HCT116 (cell line): ENCODE measurements at regions not wholly inside any gene's neighbourhood (a gene's known extent, or its start where the extent isn't known, plus 50 kb on each side); places are given as distances from the start of the nearest gene placed in this dataset.
"Not testable (repeated sequence)": the region's sequence is repeated elsewhere in the genome, so short reads cannot be mapped to it uniquely, and the experiment has no call there.

Experiments used
- ATAC-seq: fragments of 200-7000 bp; cut with Tn5 transposase; 2 replicates; pipeline ENCODE4 v1.9.1; 2020; ENCODE audit warnings: mild to moderate bottlenecking, moderate library complexity
- BruUV-seq: library from RNA; stranded (reverse); fragments of 400-500 nt; replicated peaks from 2 replicates; lab custom pipeline; 2021; lab: Mats Ljungman, UMichigan
- CTCF ChIA-PET: fragments of 300-600 bp; sonication (Branson Sonifier 250); formaldehyde crosslinking; loops from one replicate; lab custom pipeline; 2021; ENCODE audit warnings: antibody characterized with exemption; lab: Charles Lee
- POLR2A ChIA-PET: fragments of 300-600, 350-600 bp; sonication (Branson Sonifier 250); formaldehyde crosslinking; loops from one replicate; lab custom pipeline; 2021; ENCODE audit warnings: antibody characterized with exemption; lab: Charles Lee
- RAD21 ChIA-PET, 2 experiments: fragments of 300-600 bp; sonication (Branson Sonifier 250); formaldehyde crosslinking; loops; one replicate each; lab custom pipeline; 2023; ENCODE audit warnings: low total read pairs in 2 of 2; ENCODE audit not compliant: uncharacterized antibody in 2 of 2, unreplicated experiment in 2 of 2, low non-redundant PET in 1 of 2; lab: Charles Lee
- DNase-seq: peaks from one replicate; pipeline ENCODE4 v3.0.0-alpha.2; 2010; ENCODE audit warnings: low read depth, low spot score
- H2AFZ ChIP-seq: fragments of 200-600 bp; shearing (Covaris generic), sonication (generic); 2 replicates; pipeline ENCODE4 v1.6.1; 2017; ENCODE audit warnings: low read depth, mixed run types, mixed read lengths, antibody characterized with exemption, low read length; ENCODE audit not compliant: poor library complexity, severe bottlenecking
- H3K27ac ChIP-seq: 2 replicates; pipeline ENCODE4 v1.5.1; 2012; ENCODE audit warnings: low read depth, low read length
- H3K27me3 ChIP-seq: fragments of 200-600 bp; sonication (generic); 2 replicates; pipeline ENCODE4 v1.6.1; 2016; ENCODE audit warnings: mixed run types, low read length, mixed read lengths; ENCODE audit not compliant: insufficient read depth
- H3K36me3 ChIP-seq, 2 experiments: fragments of 200-500 bp in 1 of 2; fragments of 200-600 bp in 1 of 2; sonication (Bioruptor generic) in 1 of 2; sonication (generic) in 1 of 2; 2 replicates each; pipeline versions ENCODE4 v1.5.1 to v1.6.1; 2014 to 2016; ENCODE audit warnings: low read length in 2 of 2, inconsistent platforms in 1 of 2, mixed read lengths in 1 of 2, mixed run types in 1 of 2; ENCODE audit not compliant: insufficient read depth in 2 of 2, control insufficient read depth in 1 of 2
- H3K4me1 ChIP-seq, 2 experiments: fragments of 200-600 bp in 1 of 2; sonication (generic) in 1 of 2; 2 replicates each; pipeline versions ENCODE4 v1.5.1 to v1.6.1; 2012 to 2017; ENCODE audit warnings: low read length in 2 of 2, inconsistent platforms in 1 of 2, mild to moderate bottlenecking in 1 of 2, mixed read lengths in 1 of 2, mixed run types in 1 of 2, moderate library complexity in 1 of 2; ENCODE audit not compliant: insufficient read depth in 2 of 2, control insufficient read depth in 1 of 2
- H3K4me2 ChIP-seq: fragments of 200-600 bp; sonication (generic); 2 replicates; pipeline ENCODE4 v1.6.1; 2017; ENCODE audit warnings: mixed run types, low read length, mixed read lengths
- H3K4me3 ChIP-seq, 2 experiments: fragments of 200-600 bp in 1 of 2; sonication (generic) in 1 of 2; replicated peaks in 1 of 2; 2 replicates each; pipeline ENCODE4 v1.5.1; 2011 to 2016; ENCODE audit warnings: low read length in 2 of 2, control low read depth in 1 of 2, low read depth in 1 of 2, mild to moderate bottlenecking in 1 of 2, mixed read lengths in 1 of 2, mixed run types in 1 of 2
- H3K79me2 ChIP-seq: fragments of 200-600 bp; sonication (generic); 2 replicates; pipeline ENCODE4 v1.6.1; 2017; ENCODE audit warnings: mild to moderate bottlenecking, mixed run types, low read length, moderate library complexity, mixed read lengths; ENCODE audit not compliant: insufficient read depth
- H3K9ac ChIP-seq: fragments of 200-600 bp; sonication (generic); 2 replicates; pipeline ENCODE4 v1.6.1; 2016; ENCODE audit warnings: low read length, mixed read lengths
- H3K9me2 ChIP-seq: fragments of 200-600 bp; sonication (generic), shearing (Covaris generic); 2 replicates; pipeline ENCODE4 v1.6.1; 2017; ENCODE audit warnings: mixed run types, mild to moderate bottlenecking, moderate library complexity; ENCODE audit not compliant: insufficient read depth
- H3K9me3 ChIP-seq, 2 experiments: fragments of 200-500 bp in 1 of 2; fragments of 200-600 bp in 1 of 2; sonication (Bioruptor generic) in 1 of 2; sonication (generic) in 1 of 2; 2 replicates each; pipeline ENCODE4 v1.6.1; 2014 to 2017; ENCODE audit warnings: low read length in 2 of 2, mixed read lengths in 2 of 2, inconsistent platforms in 1 of 2, low read depth in 1 of 2, mild to moderate bottlenecking in 1 of 2, mixed run types in 1 of 2, moderate library complexity in 1 of 2; ENCODE audit not compliant: control insufficient read depth in 1 of 2, insufficient read depth in 1 of 2
- H4K20me1 ChIP-seq: fragments of 200-600 bp; sonication (generic), shearing (Covaris generic); 2 replicates; pipeline ENCODE4 v1.6.1; 2017; ENCODE audit warnings: mixed run types, mild to moderate bottlenecking, moderate library complexity; ENCODE audit not compliant: insufficient read depth
- JUND ChIP-seq: IDR thresholded peaks from 2 replicates; pipeline ENCODE4 v1.6.1; 2012
- POLR2A ChIP-seq: IDR thresholded peaks from 2 replicates; pipeline ENCODE4 v1.7.0; 2011; ENCODE audit warnings: borderline replicate concordance; ENCODE audit not compliant: insufficient read depth, insufficient read length; ENCODE audit errors: extremely low read depth
- POLR2AphosphoS5 ChIP-seq: IDR thresholded peaks from 2 replicates; pipeline ENCODE4 v1.6.1; 2011; ENCODE audit warnings: mild to moderate bottlenecking, low read depth, low read length, moderate library complexity
- SP1 ChIP-seq: IDR thresholded peaks from 2 replicates; pipeline ENCODE4 v1.6.1; 2012; ENCODE audit warnings: low read depth
- intact Hi-C: fragments of 100-400 bp; cut with micrococcal nuclease; formaldehyde crosslinking; loops from 2 replicates; pipeline ENCODE4 v1.10.0; 2022
- TF ChIP-seq, protein P1 (sequence below): IDR thresholded peaks from 2 replicates; pipeline ENCODE4 v1.6.1; 2011; ENCODE audit warnings: mild to moderate bottlenecking, low read length, moderate library complexity; ENCODE audit not compliant: insufficient replicate concordance; ENCODE audit errors: extremely low read depth
- TF ChIP-seq, protein P2 (sequence below): IDR thresholded peaks from 2 replicates; pipeline ENCODE4 v1.6.1; 2012; ENCODE audit warnings: low read depth

DNA sequence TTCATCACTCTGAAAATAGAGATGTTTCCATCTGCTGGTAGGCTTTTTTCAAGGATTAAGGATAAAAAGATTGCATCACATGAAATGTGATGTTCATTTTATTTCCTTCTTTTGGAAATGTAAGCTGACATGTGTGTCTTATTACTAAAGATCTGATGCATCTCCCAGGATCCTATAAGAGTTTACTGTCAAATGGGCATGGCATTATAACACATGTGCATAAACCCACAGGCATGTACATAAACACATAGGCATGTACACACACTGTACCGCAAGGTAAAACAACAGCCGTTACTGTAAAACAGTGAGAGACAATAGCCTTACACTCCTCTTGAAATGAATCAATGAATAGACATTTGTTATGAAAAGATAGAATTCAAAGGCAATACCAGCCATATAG lies 65.2 kb upstream of the MXRA5 start:
- CTCF ChIA-PET, H3K27me3 ChIP-seq, DNase-seq, H3K9me3 ChIP-seq, intact Hi-C loops, POLR2A ChIA-PET, H3K4me3 ChIP-seq, H3K4me2 ChIP-seq, H3K9ac ChIP-seq, H3K79me2 ChIP-seq, H3K9me2 ChIP-seq, ATAC-seq, H4K20me1 ChIP-seq, BruUV-seq, H3K27ac ChIP-seq, H3K36me3 ChIP-seq, RAD21 ChIA-PET, H2AFZ ChIP-seq, H3K4me1 ChIP-seq: not testable (repeated sequence)

DNA sequence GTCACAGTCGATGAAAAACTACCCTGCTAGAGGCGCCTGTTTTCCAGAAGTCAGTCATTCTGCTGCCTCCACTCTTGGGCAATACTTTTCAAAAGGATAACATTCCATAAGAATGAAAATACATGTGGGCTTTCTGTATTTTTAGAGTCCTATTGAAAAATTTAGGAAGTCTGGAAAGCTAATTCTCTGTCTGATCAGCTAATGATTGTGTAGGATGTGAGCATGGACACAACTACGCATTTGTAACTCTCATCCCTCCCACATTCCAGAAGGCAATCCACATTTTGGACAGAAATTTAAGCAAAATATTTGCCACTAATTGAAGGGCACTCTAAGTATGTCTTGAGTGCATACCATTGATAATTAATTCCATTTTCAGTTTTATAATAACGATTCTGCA lies 63.5 kb upstream of the MXRA5 start:
- BruUV-seq, H3K27ac ChIP-seq, H3K9ac ChIP-seq, H3K4me2 ChIP-seq, RAD21 ChIA-PET, H3K9me3 ChIP-seq, ATAC-seq, H3K36me3 ChIP-seq, DNase-seq, H3K9me2 ChIP-seq, H3K79me2 ChIP-seq, H2AFZ ChIP-seq, H3K4me1 ChIP-seq, H3K4me3 ChIP-seq, intact Hi-C loops, H4K20me1 ChIP-seq, CTCF ChIA-PET, H3K27me3 ChIP-seq, POLR2A ChIA-PET: not testable (repeated sequence)

DNA sequence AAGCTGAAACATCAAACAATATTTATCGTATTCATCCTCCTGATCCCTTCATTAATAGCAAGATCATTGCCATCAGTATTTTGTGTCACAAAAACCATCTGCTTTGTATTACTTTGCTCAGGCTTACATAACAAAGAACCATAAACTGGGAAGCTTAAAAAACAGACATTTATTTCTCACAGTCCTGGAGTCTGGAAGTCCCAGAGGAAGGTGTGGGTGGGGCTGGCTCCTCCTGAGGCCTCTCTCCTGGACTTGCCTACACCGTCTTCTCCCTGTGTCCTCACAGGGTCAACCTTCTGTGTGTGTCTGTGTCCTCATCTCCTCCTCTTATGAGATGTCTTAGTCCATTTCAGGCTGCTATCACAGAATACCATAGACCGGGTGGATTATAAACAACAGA lies 61.3 kb upstream of the MXRA5 start:
- no peak overlapping the region for H3K27ac ChIP-seq
- no peaks in the 10 kb centered on the region for H3K36me3 ChIP-seq
- no TSS peak for BruUV-seq
- CTCF ChIA-PET: no interaction called here
- H3K9me3 ChIP-seq: no peaks in the 10 kb centered on the region
- POLR2A ChIA-PET: no interaction called here
- RAD21 ChIA-PET: no interaction called here
- H3K4me1 ChIP-seq: no peaks in the 10 kb centered on the region
- ATAC-seq: no peak
- no peak for DNase-seq
- H3K79me2 ChIP-seq: no peaks in the 10 kb centered on the region
- no peak overlapping the region for H3K4me3 ChIP-seq
- no peak overlapping the region for H3K4me2 ChIP-seq
- no peaks in the 10 kb centered on the region for H3K9me2 ChIP-seq
- no peaks in the 10 kb centered on the region for H3K27me3 ChIP-seq
- H4K20me1 ChIP-seq: no peaks in the 10 kb centered on the region
- no peak overlapping the region for H3K9ac ChIP-seq
- no peak overlapping the region for H2AFZ ChIP-seq
- intact Hi-C loops: no loop called here
- TF ChIP-seq, protein P1, sequence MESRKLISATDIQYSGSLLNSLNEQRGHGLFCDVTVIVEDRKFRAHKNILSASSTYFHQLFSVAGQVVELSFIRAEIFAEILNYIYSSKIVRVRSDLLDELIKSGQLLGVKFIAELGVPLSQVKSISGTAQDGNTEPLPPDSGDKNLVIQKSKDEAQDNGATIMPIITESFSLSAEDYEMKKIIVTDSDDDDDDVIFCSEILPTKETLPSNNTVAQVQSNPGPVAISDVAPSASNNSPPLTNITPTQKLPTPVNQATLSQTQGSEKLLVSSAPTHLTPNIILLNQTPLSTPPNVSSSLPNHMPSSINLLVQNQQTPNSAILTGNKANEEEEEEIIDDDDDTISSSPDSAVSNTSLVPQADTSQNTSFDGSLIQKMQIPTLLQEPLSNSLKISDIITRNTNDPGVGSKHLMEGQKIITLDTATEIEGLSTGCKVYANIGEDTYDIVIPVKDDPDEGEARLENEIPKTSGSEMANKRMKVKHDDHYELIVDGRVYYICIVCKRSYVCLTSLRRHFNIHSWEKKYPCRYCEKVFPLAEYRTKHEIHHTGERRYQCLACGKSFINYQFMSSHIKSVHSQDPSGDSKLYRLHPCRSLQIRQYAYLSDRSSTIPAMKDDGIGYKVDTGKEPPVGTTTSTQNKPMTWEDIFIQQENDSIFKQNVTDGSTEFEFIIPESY: no peak
- TF ChIP-seq, protein P2, sequence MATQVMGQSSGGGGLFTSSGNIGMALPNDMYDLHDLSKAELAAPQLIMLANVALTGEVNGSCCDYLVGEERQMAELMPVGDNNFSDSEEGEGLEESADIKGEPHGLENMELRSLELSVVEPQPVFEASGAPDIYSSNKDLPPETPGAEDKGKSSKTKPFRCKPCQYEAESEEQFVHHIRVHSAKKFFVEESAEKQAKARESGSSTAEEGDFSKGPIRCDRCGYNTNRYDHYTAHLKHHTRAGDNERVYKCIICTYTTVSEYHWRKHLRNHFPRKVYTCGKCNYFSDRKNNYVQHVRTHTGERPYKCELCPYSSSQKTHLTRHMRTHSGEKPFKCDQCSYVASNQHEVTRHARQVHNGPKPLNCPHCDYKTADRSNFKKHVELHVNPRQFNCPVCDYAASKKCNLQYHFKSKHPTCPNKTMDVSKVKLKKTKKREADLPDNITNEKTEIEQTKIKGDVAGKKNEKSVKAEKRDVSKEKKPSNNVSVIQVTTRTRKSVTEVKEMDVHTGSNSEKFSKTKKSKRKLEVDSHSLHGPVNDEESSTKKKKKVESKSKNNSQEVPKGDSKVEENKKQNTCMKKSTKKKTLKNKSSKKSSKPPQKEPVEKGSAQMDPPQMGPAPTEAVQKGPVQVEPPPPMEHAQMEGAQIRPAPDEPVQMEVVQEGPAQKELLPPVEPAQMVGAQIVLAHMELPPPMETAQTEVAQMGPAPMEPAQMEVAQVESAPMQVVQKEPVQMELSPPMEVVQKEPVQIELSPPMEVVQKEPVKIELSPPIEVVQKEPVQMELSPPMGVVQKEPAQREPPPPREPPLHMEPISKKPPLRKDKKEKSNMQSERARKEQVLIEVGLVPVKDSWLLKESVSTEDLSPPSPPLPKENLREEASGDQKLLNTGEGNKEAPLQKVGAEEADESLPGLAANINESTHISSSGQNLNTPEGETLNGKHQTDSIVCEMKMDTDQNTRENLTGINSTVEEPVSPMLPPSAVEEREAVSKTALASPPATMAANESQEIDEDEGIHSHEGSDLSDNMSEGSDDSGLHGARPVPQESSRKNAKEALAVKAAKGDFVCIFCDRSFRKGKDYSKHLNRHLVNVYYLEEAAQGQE: no peak
- TF ChIP-seq SP1: no peak
- TF ChIP-seq JUND: no peak
- no peak for TF ChIP-seq POLR2AphosphoS5
- no peak for TF ChIP-seq POLR2A
